ENCODE measurements at regions not wholly inside any gene's neighbourhood (a gene's known extent, or its start where the extent isn't known, plus 50 kb on each side); places are given as distances from the start of the nearest gene placed in this dataset.

DNA sequence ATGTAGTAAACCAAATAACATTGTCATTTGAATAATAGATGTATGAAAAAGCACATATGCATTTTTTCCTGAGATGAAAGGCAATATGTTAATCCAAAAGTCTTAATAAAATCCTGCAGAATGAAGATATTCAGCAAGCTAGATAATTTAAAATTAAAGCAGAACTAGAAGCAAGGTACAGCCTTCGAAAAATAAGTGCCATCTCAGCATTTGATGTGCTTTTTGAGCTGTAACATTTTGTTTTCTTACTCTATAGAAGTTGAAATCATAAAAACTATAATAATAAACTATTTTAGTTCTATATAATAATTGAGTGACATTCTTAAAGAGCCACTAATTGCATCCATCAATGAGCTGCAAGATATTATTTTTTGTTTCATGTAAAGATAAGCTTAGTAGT lies 410.4 kb upstream of the TRAM1L1 start:
- no peak for DNase-seq (ENCODE audit: low read depth, low spot score)
- Histone ChIP-seq H3K27me3 (ENCODE audit: control insufficient read depth, insufficient read depth, low read length) (no peaks in the 10 kb centered on the region), H3K9me3 (ENCODE audit: control insufficient read depth, insufficient read depth, low read length) (no peaks in the 10 kb centered on the region), H3K4me3 (ENCODE audit: low read depth, low read length) (no peak overlapping the region), H3K27ac (ENCODE audit: low read depth, low read length) (no peak overlapping the region)
- TF ChIP-seq, protein P1, sequence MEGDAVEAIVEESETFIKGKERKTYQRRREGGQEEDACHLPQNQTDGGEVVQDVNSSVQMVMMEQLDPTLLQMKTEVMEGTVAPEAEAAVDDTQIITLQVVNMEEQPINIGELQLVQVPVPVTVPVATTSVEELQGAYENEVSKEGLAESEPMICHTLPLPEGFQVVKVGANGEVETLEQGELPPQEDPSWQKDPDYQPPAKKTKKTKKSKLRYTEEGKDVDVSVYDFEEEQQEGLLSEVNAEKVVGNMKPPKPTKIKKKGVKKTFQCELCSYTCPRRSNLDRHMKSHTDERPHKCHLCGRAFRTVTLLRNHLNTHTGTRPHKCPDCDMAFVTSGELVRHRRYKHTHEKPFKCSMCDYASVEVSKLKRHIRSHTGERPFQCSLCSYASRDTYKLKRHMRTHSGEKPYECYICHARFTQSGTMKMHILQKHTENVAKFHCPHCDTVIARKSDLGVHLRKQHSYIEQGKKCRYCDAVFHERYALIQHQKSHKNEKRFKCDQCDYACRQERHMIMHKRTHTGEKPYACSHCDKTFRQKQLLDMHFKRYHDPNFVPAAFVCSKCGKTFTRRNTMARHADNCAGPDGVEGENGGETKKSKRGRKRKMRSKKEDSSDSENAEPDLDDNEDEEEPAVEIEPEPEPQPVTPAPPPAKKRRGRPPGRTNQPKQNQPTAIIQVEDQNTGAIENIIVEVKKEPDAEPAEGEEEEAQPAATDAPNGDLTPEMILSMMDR (IDR thresholded peaks at IDR 0.05; ENCODE audit: low read depth, low read length): no peak
- ChIA-PET POLR2A (no interaction called here), CTCF (no interaction called here)

- POLR2A ChIA-PET: no interaction called here
- DNase-seq (ENCODE audit: low read depth, low spot score): no peak
Observed at GRCh38 chr4:117512414-117512813, 427.0 kb upstream of the TRAM1L1 start.

GRCh38 chr4:117514391-117515175 lies 429.2 kb upstream of the TRAM1L1 start:
- DNase-seq (ENCODE audit: low read depth, low spot score): no peak
- no peak overlapping the region for H3K27ac ChIP-seq (ENCODE audit: low read depth, low read length)
- ChIA-PET CTCF (no interaction called here), POLR2A (no interaction called here)
- H3K4me3 ChIP-seq (ENCODE audit: low read depth, low read length): no peak overlapping the region
- H3K9me3 ChIP-seq (ENCODE audit: control insufficient read depth, insufficient read depth, low read length): no peaks in the 10 kb centered on the region
- TF ChIP-seq, protein P1 (IDR thresholded peaks at IDR 0.05; ENCODE audit: low read depth, low read length): no peak
- H3K27me3 ChIP-seq (ENCODE audit: control insufficient read depth, insufficient read depth, low read length): no peaks in the 10 kb centered on the region

More at GRCh38 chr4:117512414-117512813, 427.0 kb upstream of the TRAM1L1 start:
- CTCF ChIA-PET: no interaction called here
- TF ChIP-seq, protein P1 (IDR thresholded peaks at IDR 0.05; ENCODE audit: low read depth, low read length): no peak
- no peaks in the 10 kb centered on the region for H3K9me3 ChIP-seq (ENCODE audit: control insufficient read depth, insufficient read depth, low read length)
- H3K27ac ChIP-seq (ENCODE audit: low read depth, low read length): no peak overlapping the region
- no peaks in the 10 kb centered on the region for H3K27me3 ChIP-seq (ENCODE audit: control insufficient read depth, insufficient read depth, low read length)
- no peak overlapping the region for H3K4me3 ChIP-seq (ENCODE audit: low read depth, low read length)

- no peak for DNase-seq (ENCODE audit: low read depth, low spot score)
- H3K27ac ChIP-seq (ENCODE audit: low read depth, low read length): no peak overlapping the region
- POLR2A ChIA-PET: no interaction called here
- CTCF ChIA-PET: no interaction called here
- H3K9me3 ChIP-seq (ENCODE audit: control insufficient read depth, insufficient read depth, low read length): no peaks in the 10 kb centered on the region
- TF ChIP-seq, protein P1 (IDR thresholded peaks at IDR 0.05; ENCODE audit: low read depth, low read length): no peak
- H3K4me3 ChIP-seq (ENCODE audit: low read depth, low read length): no peak overlapping the region
- H3K27me3 ChIP-seq (ENCODE audit: control insufficient read depth, insufficient read depth, low read length): no peaks in the 10 kb centered on the region
Observed at GRCh38 chr4:117515921-117516320, 430.5 kb upstream of the TRAM1L1 start.

- CTCF ChIA-PET: no interaction called here
- POLR2A ChIA-PET: no interaction called here
- no peak for DNase-seq (ENCODE audit: low read depth, low spot score)
- no peaks in the 10 kb centered on the region for H3K27me3 ChIP-seq (ENCODE audit: control insufficient read depth, insufficient read depth, low read length)
- TF ChIP-seq, protein P1 (IDR thresholded peaks at IDR 0.05; ENCODE audit: low read depth, low read length): no peak
- H3K9me3 ChIP-seq (ENCODE audit: control insufficient read depth, insufficient read depth, low read length): no peaks in the 10 kb centered on the region
- no peak overlapping the region for H3K27ac ChIP-seq (ENCODE audit: low read depth, low read length)
- no peak overlapping the region for H3K4me3 ChIP-seq (ENCODE audit: low read depth, low read length)
Observed at GRCh38 chr4:117527601-117528000, 442.2 kb upstream of the TRAM1L1 start.
